ENCODE measurements at regions not wholly inside any gene's neighbourhood (a gene's known extent, or its start where the extent isn't known, plus 50 kb on each side); places are given as distances from the start of the nearest gene placed in this dataset.

- no peak for TF ChIP-seq POLR2AphosphoS5 (IDR thresholded peaks at IDR 0.05; ENCODE audit: low read depth, low read length)
- TF ChIP-seq POLR2A (IDR thresholded peaks at IDR 0.05; ENCODE audit: low read depth, low read length): no peak
These were observed 56.8 kb upstream of the SPATA12 start for GRCh38 chr3:57003676-57004075.
